HepG2 (cell line): ENCODE measurements at regions not wholly inside any gene's neighbourhood (a gene's known extent, or its start where the extent isn't known, plus 50 kb on each side); places are given as distances from the start of the nearest gene placed in this dataset.
A peak's percentile ranks its signal among the peaks of the same experiment; 100 is the strongest.

Source experiments
- ATAC-seq: fragments of 200-7000 bp; cut with Tn5 transposase; 3 replicates; pipeline ENCODE4 v1.9.1; 2020; ENCODE audit warnings: mild to moderate bottlenecking, moderate library complexity
- BruUV-seq: library from RNA; stranded (reverse); fragments of 400-500 nt; replicated peaks from 2 replicates; lab custom pipeline; 2021; lab: Mats Ljungman, UMichigan
- CTCF ChIA-PET: fragments of 300-600 bp; formaldehyde crosslinking; extraction: SDS; loops from one replicate; lab custom pipeline; 2021; ENCODE audit warnings: low total read pairs, inconsistent platforms, low intra/inter-chr PET ratio; lab: Yijun Ruan, JAX
- POLR2A ChIA-PET: fragments of 350-600 bp; sonication (Branson Sonifier 250); formaldehyde crosslinking; loops from one replicate; lab custom pipeline; 2020; ENCODE audit warnings: antibody characterized with exemption, inconsistent platforms; lab: Yijun Ruan, JAX
- DNase-seq: peaks from one replicate; pipeline ENCODE4 v3.0.0-alpha.2; 2015; ENCODE audit warnings: low spot score
- FAIRE-seq: peaks from 3 replicates; lab custom pipeline; 2011; peaks lifted over from hg19 to GRCh38; lab: Jason Lieb, UNC
- H2AFZ ChIP-seq: one replicate; pipeline ENCODE4 v1.6.1; 2011; ENCODE audit warnings: low read length, inconsistent platforms
- H3K27ac ChIP-seq: fragments of 300-600 bp; 3 replicates; pipeline ENCODE4 v1.8.0; 2011; ENCODE audit warnings: mixed run types, mild to moderate bottlenecking, mixed read lengths, low read length, inconsistent platforms; ENCODE audit not compliant: insufficient read depth; ENCODE audit errors: extremely low read length
- H3K27me3 ChIP-seq, 2 experiments: fragments of 200-600 bp in 1 of 2; 2 replicates in 1 of 2; 3 replicates in 1 of 2; pipeline versions ENCODE4 v1.6.0 to v1.8.0; 2011; ENCODE audit warnings: low read length in 2 of 2, mild to moderate bottlenecking in 2 of 2, moderate library complexity in 2 of 2, inconsistent platforms in 1 of 2; ENCODE audit not compliant: insufficient read depth in 2 of 2, control insufficient read depth in 1 of 2
- H3K36me3 ChIP-seq, 2 experiments: fragments of 200-600 bp in 1 of 2; replicated peaks in 1 of 2; 2 replicates in 1 of 2; 3 replicates in 1 of 2; pipeline versions ENCODE4 v1.5.1 to v1.8.0; 2011; ENCODE audit warnings: low read length in 2 of 2, inconsistent platforms in 1 of 2; ENCODE audit not compliant: insufficient read depth in 2 of 2, control insufficient read depth in 1 of 2
- H3K4me1 ChIP-seq: 2 replicates; pipeline ENCODE4 v1.5.1; 2012; ENCODE audit warnings: low read length, inconsistent platforms; ENCODE audit not compliant: insufficient read depth
- H3K4me2 ChIP-seq: 2 replicates; pipeline ENCODE4 v1.6.0; 2011; ENCODE audit warnings: low read depth, low read length, inconsistent platforms
- H3K4me3 ChIP-seq, 3 experiments: fragments of 200-600 bp in 1 of 3; sonication (generic), shearing (Covaris generic) in 1 of 3; replicated peaks in 1 of 3; 2 replicates each; pipeline ENCODE4 v1.5.1; 2011 to 2016; ENCODE audit warnings: low read length in 3 of 3, inconsistent platforms in 2 of 3, low read depth in 2 of 3, mild to moderate bottlenecking in 2 of 3, control low read depth in 1 of 3, mixed read lengths in 1 of 3; ENCODE audit not compliant: insufficient read depth in 1 of 3
- H3K79me2 ChIP-seq: one replicate; pipeline ENCODE4 v1.6.1; 2011; ENCODE audit warnings: low read length, inconsistent platforms; ENCODE audit not compliant: insufficient read depth
- H3K9ac ChIP-seq: 2 replicates; pipeline ENCODE4 v1.6.0; 2011; ENCODE audit warnings: mild to moderate bottlenecking, low read depth, low read length, inconsistent platforms; ENCODE audit not compliant: insufficient read depth
- H3K9me3 ChIP-seq: 2 replicates; pipeline ENCODE4 v1.5.1; 2012; ENCODE audit warnings: mild to moderate bottlenecking, low read length
- H4K20me1 ChIP-seq: 2 replicates; pipeline ENCODE4 v1.6.0; 2011; ENCODE audit warnings: inconsistent platforms, mild to moderate bottlenecking, low read length, moderate library complexity; ENCODE audit not compliant: insufficient read depth
- FOSL1 ChIP-seq: sonication (generic); formaldehyde crosslinking; IDR thresholded peaks from 2 replicates; pipeline ENCODE4 v1.9.0; 2021; ENCODE audit warnings: missing genetic modification reagents, borderline replicate concordance
- FOSL2 ChIP-seq: sonication (generic); formaldehyde crosslinking; IDR thresholded peaks from 2 replicates; pipeline ENCODE4 v1.4.0; 2020; ENCODE audit warnings: missing genetic modification reagents
- KAT2B ChIP-seq: fragments of 150-350 bp; IDR thresholded peaks from 2 replicates; pipeline ENCODE4 v1.6.1; 2014; ENCODE audit warnings: low read depth, low read length, borderline replicate concordance
- NONO ChIP-seq, 2 experiments: fragments of 450-650 bp in 1 of 2; sonication (generic) in 1 of 2; formaldehyde crosslinking in 1 of 2; IDR thresholded peaks in 1 of 2; conservative IDR thresholded peaks in 1 of 2; 2 replicates each; pipeline versions ENCODE4 v1.6.1 to v1.8.0; 2017 to 2022; ENCODE audit warnings: mild to moderate bottlenecking in 1 of 2, missing genetic modification reagents in 1 of 2, moderate library complexity in 1 of 2
- SRSF4 ChIP-seq: fragments of 200-400 bp; formaldehyde crosslinking; IDR thresholded peaks from one replicate; pipeline ENCODE4 v1.6.1; 2018; ENCODE audit warnings: mild to moderate bottlenecking, low read depth, low read length, moderate library complexity; ENCODE audit not compliant: poor library complexity, severe bottlenecking
- TCF7L2 ChIP-seq: IDR thresholded peaks from 2 replicates; pipeline ENCODE4 v1.6.1; 2011; ENCODE audit warnings: mild to moderate bottlenecking, low read depth, low read length, moderate library complexity
- WGBS: methylation state at CpG from one replicate; pipeline ENCODE4 v1.1.6; 2017; ENCODE audit warnings: low lambda C conversion rate; 5-methylcytosine and 5-hydroxymethylcytosine counted together
- in situ Hi-C: cut with HindIII; loops from 2 replicates; pipeline ENCODE4 v1.10.0; 2017; ENCODE audit warnings: low pct_unique_long_range_greater_than_20kb; ENCODE audit not compliant: extremely low pct_ligation_motif_present
- intact Hi-C: fragments of 100-400 bp; cut with micrococcal nuclease; formaldehyde crosslinking; loops from one replicate; pipeline ENCODE4 v1.10.0; 2022; ENCODE audit not compliant: unreplicated experiment
- TF ChIP-seq, protein P1 (sequence below): sonication (generic); formaldehyde crosslinking; IDR thresholded peaks from 2 replicates; pipeline ENCODE4 v1.4.0; 2020; ENCODE audit warnings: missing genetic modification reagents, borderline replicate concordance
- TF ChIP-seq, protein P2 (sequence below): sonication (generic); formaldehyde crosslinking; IDR thresholded peaks from 2 replicates; pipeline ENCODE4 v1.5.0; 2020; ENCODE audit warnings: mild to moderate bottlenecking, missing genetic modification reagents
- TF ChIP-seq, protein P3 (sequence below): sonication (generic); formaldehyde crosslinking; IDR thresholded peaks from 2 replicates; pipeline ENCODE4 v1.5.1; 2020; ENCODE audit warnings: mild to moderate bottlenecking, missing genetic modification reagents, moderate library complexity

DNA sequence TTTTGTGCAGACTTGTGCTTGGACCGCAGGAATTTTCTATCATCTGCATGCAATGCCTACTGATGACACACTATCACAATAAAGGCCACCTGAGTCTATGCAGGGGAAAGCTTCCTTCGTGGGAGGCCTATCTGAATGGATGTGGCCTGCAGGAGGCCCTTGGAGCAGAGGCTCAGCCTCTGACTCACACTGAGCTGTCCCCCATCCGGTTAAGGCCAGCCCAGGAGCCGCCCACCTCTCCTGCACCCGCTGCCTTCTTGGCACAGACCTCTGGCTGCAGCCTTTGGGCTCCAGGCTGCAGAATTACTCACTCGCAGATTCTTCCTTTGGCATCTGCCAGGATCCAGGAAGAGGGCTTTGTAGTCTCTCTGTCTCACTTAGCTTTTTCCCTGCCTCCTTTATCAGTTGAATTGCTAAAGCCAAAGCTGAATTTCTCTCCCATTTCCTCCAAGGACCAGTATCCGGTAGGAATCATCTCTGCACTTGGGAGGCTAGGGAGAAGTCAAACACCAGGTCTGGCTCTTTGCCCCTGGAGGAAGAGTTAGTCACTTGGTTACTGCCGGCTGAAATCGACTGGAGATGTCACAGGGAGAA, 65.1 kb upstream of the JUN start:
- H3K27me3 ChIP-seq: peaks cover 0 to 8% of the 10 kb centered on the region in 2 experiments; a peak in 4 of 5 replicates
- peaks cover 37% of the 10 kb centered on the region for H3K4me1 ChIP-seq
- no peaks in the 10 kb centered on the region for H3K79me2 ChIP-seq
- in situ Hi-C loops: no loop called here
- FAIRE-seq: no peak
- no peak overlapping the region for H3K4me2 ChIP-seq
- no peak overlapping the region for H3K4me3 ChIP-seq
- no peak overlapping the region for H3K9ac ChIP-seq
- no TSS peak for BruUV-seq
- CTCF ChIA-PET: no interaction called here
- 5% methylated on average over 9 of the region's 9 CpGs for WGBS
- peak; percentile 25 for DNase-seq
- intact Hi-C loops: no loop called here
- no peaks in the 10 kb centered on the region for H4K20me1 ChIP-seq
- TF ChIP-seq, protein P1, sequence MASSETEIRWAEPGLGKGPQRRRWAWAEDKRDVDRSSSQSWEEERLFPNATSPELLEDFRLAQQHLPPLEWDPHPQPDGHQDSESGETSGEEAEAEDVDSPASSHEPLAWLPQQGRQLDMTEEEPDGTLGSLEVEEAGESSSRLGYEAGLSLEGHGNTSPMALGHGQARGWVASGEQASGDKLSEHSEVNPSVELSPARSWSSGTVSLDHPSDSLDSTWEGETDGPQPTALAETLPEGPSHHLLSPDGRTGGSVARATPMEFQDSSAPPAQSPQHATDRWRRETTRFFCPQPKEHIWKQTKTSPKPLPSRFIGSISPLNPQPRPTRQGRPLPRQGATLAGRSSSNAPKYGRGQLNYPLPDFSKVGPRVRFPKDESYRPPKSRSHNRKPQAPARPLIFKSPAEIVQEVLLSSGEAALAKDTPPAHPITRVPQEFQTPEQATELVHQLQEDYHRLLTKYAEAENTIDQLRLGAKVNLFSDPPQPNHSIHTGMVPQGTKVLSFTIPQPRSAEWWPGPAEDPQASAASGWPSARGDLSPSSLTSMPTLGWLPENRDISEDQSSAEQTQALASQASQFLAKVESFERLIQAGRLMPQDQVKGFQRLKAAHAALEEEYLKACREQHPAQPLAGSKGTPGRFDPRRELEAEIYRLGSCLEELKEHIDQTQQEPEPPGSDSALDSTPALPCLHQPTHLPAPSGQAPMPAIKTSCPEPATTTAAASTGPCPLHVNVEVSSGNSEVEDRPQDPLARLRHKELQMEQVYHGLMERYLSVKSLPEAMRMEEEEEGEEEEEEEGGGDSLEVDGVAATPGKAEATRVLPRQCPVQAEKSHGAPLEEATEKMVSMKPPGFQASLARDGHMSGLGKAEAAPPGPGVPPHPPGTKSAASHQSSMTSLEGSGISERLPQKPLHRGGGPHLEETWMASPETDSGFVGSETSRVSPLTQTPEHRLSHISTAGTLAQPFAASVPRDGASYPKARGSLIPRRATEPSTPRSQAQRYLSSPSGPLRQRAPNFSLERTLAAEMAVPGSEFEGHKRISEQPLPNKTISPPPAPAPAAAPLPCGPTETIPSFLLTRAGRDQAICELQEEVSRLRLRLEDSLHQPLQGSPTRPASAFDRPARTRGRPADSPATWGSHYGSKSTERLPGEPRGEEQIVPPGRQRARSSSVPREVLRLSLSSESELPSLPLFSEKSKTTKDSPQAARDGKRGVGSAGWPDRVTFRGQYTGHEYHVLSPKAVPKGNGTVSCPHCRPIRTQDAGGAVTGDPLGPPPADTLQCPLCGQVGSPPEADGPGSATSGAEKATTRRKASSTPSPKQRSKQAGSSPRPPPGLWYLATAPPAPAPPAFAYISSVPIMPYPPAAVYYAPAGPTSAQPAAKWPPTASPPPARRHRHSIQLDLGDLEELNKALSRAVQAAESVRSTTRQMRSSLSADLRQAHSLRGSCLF (CRISPR knock-in tag): no peak
- TF ChIP-seq FOSL2 (CRISPR knock-in tag) (peak; percentile 67), FOSL1 (CRISPR knock-in tag) (0 out of 2 replicates have a peak, but pooled peaks have one; percentile 25), NONO (IDR thresholded peaks at IDR 0.05) (no peak), NONO (CRISPR knock-in tag; conservative IDR thresholded peaks at IDR 0.05) (no peak), SRSF4 (no peak), TCF7L2 (no peak), KAT2B (no peak)
- TF ChIP-seq, protein P2, sequence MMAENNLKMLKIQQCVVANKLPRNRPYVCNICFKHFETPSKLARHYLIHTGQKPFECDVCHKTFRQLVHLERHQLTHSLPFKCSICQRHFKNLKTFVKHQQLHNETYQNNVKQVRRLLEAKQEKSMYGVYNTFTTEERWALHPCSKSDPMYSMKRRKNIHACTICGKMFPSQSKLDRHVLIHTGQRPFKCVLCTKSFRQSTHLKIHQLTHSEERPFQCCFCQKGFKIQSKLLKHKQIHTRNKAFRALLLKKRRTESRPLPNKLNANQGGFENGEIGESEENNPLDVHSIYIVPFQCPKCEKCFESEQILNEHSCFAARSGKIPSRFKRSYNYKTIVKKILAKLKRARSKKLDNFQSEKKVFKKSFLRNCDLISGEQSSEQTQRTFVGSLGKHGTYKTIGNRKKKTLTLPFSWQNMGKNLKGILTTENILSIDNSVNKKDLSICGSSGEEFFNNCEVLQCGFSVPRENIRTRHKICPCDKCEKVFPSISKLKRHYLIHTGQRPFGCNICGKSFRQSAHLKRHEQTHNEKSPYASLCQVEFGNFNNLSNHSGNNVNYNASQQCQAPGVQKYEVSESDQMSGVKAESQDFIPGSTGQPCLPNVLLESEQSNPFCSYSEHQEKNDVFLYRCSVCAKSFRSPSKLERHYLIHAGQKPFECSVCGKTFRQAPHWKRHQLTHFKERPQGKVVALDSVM (CRISPR knock-in tag): peak; percentile 79
- TF ChIP-seq, protein P3, sequence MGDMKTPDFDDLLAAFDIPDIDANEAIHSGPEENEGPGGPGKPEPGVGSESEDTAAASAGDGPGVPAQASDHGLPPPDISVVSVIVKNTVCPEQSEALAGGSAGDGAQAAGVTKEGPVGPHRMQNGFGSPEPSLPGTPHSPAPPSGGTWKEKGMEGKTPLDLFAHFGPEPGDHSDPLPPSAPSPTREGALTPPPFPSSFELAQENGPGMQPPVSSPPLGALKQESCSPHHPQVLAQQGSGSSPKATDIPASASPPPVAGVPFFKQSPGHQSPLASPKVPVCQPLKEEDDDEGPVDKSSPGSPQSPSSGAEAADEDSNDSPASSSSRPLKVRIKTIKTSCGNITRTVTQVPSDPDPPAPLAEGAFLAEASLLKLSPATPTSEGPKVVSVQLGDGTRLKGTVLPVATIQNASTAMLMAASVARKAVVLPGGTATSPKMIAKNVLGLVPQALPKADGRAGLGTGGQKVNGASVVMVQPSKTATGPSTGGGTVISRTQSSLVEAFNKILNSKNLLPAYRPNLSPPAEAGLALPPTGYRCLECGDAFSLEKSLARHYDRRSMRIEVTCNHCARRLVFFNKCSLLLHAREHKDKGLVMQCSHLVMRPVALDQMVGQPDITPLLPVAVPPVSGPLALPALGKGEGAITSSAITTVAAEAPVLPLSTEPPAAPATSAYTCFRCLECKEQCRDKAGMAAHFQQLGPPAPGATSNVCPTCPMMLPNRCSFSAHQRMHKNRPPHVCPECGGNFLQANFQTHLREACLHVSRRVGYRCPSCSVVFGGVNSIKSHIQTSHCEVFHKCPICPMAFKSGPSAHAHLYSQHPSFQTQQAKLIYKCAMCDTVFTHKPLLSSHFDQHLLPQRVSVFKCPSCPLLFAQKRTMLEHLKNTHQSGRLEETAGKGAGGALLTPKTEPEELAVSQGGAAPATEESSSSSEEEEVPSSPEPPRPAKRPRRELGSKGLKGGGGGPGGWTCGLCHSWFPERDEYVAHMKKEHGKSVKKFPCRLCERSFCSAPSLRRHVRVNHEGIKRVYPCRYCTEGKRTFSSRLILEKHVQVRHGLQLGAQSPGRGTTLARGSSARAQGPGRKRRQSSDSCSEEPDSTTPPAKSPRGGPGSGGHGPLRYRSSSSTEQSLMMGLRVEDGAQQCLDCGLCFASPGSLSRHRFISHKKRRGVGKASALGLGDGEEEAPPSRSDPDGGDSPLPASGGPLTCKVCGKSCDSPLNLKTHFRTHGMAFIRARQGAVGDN: 0 out of 2 replicates have a peak, but pooled peaks have one; percentile 17
- H2AFZ ChIP-seq: no peak overlapping the region
- peak; percentile 64 for ATAC-seq
- H3K36me3 ChIP-seq: no peaks in the 10 kb centered on the region
- H3K27ac ChIP-seq: no peak overlapping the region
- POLR2A ChIA-PET: no interaction called here
- H3K9me3 ChIP-seq: no peaks in the 10 kb centered on the region
